Activated CD8-positive, alpha-beta memory T cell treated with anti-CD3 and anti-CD28 coated beads for 36 hours (primary cell): ENCODE measurements at regions not wholly inside any gene's neighbourhood (a gene's known extent, or its start where the extent isn't known, plus 50 kb on each side); places are given as distances from the start of the nearest gene placed in this dataset.

Experiments used
- CTCF ChIA-PET: fragments of 350-600 bp; sonication (Branson Sonifier 250); formaldehyde crosslinking; loops from one replicate; lab custom pipeline; 2021; ENCODE audit warnings: antibody characterized with exemption; lab: Charles Lee
- POLR2A ChIA-PET: fragments of 350-600 bp; sonication (Branson Sonifier 250); formaldehyde crosslinking; loops from one replicate; lab custom pipeline; 2021; ENCODE audit warnings: antibody characterized with exemption; lab: Charles Lee

DNA sequence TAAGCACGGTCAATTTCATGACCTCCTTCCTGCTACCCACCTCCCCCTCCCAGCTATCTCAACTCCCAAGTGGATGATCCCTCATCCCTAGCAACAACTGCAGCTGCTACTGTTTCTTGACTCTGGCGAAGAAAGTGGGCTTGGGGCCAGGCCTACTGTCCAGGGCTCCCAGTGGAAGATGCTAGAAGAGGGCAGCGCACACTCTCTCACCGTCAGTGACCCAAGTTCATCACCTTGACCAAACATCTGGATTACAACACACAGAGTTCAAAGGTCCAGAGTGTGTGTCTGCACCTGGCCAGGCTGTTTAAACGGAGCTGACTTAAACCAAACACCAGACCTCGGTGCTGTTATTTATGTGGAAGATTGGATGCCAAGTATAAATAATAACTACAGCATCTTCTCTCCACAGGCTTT, 385.6 kb downstream of the SHQ1 start:
- ChIA-PET CTCF (interaction anchor here (0.7 kb wide), 1 partner anchor 18 kb away, joined by 3 read pairs; no protein-coding TSS in a partner anchor), POLR2A (interaction anchor here (0.6 kb wide), 1 partner anchor 430 kb away, joined by 3 read pairs; no protein-coding TSS in a partner anchor)

DNA sequence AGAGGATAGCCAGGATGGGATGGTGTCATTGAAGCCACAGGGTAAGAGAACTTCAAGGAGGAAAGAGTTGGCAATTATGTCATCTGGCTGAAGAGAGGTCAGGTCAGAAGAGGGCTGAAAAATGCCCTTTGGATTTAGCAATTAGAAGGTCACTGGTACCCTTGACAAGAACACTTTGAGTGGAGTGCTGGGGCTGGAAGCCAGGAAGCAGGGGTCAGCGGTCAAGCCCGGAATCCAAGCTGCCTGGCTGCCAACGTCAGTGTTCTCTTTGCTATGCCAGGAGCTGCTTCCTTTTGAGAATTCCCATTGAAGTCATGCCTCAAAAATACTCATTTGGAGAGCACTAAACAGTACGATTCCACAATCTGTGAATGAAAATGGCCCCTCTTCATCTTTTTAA, 386.5 kb downstream of the SHQ1 start:
- CTCF ChIA-PET, result no interaction called here
- POLR2A ChIA-PET, result no interaction called here

DNA sequence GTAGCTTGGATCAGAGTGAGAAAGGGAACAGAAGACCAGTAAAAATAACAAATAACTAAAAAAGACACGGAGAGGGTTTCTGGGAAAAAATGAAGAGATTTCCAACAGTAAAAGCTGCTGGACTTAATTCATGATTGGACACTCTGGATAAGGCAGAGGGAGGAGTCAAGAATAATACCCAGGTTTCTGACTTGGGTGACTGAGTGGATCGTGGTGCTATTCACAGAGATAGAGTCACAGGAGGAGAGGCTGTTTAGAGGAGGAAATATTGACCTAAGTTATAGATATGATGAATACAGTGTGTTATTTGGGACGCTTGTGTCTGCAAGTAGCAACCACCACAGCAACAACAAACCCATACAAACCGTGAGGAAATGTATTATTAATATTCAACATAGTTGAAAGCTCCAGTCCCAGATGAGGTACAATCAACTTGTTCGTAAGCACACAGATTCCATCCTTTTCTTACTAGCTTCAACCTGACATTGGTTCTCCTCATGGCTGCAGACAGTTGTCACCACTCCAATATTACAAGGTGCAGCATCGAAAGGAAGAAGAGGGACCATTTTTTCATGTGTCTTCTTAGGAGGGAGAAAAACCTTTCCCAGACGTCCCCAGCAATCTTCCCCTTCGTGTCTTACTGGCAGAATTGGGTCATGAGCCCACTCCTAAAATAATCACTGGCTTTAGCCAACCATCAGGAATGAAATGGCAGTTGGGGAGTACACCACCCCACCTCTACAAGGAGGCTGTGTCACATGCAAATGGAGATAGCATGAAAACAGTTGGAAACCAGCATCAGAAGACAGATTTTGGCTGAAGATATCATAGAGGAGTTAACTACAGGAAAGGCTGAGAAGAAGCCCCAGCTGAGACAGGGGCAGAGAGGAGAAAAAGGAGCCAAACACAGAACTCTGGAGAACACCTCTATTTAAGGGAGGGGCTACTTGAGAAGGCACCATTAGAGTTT, 387.8 kb downstream of the SHQ1 start:
- POLR2A ChIA-PET, result no interaction called here

DNA sequence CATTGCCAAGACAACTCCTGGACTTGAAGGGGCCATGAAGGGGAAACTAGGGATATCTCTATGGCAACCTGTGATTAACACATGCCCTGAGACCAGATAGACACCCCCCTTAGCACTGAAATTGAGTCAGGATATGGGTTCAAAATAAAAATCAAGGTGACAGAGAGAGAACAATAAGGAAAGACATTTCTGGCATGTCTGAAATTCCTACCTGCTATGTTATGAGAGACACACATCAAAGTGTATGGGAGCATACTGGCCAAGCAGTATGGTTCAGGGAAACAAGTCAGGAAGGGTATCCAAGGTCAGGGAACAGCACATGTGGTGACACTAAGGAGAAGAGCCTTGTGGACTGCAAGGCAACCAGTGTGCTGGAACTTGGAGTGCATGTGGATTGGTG, 388.7 kb downstream of the SHQ1 start:
- ChIA-PET CTCF (no interaction called here), POLR2A (no interaction called here)

More for the DNA sequence above, 387.8 kb downstream of the SHQ1 start:
- CTCF ChIA-PET, result no interaction called here

DNA sequence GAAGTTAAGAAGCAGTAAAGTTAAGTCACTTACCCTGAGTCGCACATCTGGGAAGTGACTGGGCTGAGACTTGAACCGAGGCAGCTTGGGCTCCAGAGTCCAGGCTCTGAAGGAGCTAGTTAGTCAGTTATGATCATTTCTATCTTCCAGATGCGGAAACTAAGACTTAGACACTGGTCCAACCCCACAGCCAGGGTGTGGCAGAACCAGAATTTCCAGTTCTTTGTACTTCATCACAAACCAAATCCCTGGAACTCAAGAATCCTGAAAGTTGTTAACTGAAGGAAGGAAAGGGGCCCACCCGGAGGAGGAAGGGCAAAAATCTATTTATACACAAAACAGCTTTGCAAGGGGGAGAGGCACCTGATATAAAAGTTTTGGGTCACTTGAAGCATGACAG, 389.9 kb downstream of the SHQ1 start:
- ChIA-PET CTCF (interaction anchor here (0.6 kb wide), 1 partner anchor 92 kb away, joined by 3 read pairs; no protein-coding TSS in a partner anchor), POLR2A (no interaction called here)

DNA sequence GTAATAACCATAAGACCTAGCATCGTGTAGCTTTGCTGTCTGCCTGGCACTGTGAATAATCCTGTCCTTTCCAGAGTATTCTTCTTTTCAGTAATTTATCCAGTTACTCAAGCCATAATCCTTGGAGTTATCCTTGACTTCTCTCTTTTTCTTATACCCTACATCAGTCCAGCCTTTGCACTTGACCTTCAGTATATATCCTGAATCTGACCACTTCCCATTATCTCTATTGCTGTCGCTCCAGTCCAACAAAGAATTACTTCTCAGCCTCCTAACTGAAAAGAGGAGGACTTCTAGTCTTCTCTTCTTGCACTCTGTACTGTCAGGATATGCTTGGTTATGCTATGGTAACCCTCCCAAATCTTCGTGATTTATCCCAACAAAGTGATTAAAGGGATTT, 393.8 kb downstream of the SHQ1 start:
- CTCF ChIA-PET, result no interaction called here
- POLR2A ChIA-PET, result no interaction called here

DNA sequence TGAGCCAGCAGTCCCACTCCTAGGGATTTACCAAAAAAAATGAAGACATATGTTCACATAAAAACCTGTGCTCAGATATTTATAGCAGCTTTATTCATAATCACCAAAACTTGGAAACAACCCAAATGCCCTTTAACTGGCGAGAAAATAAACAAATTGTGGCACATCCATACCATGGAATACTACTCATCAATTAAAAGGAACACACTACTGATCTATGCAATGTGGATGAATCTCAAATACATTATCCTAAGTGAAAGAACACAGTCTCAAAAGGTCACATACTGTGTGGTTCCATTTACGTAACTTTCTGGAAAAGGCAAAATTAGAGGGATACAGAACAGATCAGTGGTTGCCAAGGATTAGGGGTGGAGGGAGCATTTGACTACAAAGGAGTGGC, 394.5 kb downstream of the SHQ1 start:
- ChIA-PET POLR2A (no interaction called here), CTCF (no interaction called here)

DNA sequence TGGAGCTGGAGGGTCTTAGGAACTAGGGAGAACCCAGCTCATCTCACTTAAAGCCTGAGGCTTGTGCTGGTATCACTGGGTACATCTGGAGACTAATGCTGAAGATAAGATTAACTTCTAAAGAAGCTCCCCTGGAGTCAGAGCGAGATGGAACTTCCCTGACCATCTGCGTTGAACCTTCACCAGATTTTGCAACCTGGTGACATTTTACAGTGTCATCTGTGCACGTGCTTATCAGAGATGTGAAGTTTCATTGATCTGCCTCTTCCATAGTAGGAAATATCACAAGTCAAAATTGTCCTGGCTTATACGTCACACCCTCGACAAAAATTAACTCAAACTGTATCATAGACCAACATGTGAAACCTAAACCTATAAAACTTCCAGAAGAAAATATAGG, 395.5 kb downstream of the SHQ1 start:
- ChIA-PET CTCF (no interaction called here), POLR2A (no interaction called here)

DNA sequence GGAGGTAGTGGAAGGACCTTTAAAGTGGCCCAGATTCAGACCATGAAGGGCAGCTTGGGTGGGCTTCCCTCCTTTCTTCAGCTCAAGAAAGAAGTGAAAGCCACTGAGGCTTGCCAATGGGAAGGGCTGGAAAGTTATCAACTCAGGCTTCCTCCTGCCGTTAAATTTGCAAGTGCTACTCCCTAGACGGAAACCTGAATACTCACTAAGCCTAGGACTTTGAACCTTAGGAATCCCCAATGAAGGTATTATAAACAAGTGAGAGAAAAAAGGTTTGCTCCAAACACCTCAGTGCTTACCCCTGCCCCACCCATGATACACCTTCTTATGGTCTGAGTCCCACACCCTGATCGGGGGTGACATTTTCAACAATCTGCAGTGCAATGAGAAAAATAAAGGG, 396.4 kb downstream of the SHQ1 start:
- POLR2A ChIA-PET, result no interaction called here

DNA sequence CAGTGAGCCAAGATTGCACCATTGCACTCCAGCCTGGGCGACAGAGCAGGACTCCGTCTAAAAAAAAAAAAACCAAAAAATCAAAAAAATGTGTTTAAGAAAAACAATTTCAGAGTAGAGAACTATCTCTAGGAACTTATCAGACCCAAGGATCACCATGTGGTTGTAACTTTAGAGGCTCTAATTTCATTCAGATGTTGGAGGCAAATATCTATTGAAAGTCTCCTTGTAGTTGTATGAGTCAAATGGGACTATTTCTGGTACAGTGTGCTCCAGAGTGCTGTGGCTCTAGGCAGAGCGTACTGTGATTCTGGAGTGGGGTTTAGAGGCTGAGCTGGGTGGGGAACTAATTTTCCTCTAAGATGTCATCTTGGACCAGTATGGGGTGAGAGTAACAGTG, 398.7 kb downstream of the SHQ1 start:
- ChIA-PET CTCF (no interaction called here), POLR2A (no interaction called here)

More for the DNA sequence above, 396.4 kb downstream of the SHQ1 start:
- CTCF ChIA-PET, result no interaction called here

DNA sequence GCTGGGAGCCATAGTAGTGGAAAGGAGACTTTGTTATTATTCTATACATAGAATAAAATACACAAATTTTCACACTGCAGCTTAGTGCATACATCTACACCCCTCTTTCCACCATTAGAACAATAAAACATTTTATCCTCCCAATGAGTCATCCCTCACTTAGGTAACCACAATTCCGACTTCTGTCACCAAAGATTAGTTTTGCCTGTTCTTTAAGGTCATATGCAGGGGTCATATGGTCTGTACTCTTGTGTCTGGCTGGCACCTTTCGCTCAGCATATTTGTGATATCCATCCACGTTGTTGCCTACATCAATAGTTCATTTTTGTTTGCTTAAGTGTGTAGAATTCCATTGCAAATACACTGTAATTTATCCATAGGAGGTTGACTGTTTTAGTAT, 399.4 kb downstream of the SHQ1 start:
- ChIA-PET POLR2A (no interaction called here), CTCF (no interaction called here)

DNA sequence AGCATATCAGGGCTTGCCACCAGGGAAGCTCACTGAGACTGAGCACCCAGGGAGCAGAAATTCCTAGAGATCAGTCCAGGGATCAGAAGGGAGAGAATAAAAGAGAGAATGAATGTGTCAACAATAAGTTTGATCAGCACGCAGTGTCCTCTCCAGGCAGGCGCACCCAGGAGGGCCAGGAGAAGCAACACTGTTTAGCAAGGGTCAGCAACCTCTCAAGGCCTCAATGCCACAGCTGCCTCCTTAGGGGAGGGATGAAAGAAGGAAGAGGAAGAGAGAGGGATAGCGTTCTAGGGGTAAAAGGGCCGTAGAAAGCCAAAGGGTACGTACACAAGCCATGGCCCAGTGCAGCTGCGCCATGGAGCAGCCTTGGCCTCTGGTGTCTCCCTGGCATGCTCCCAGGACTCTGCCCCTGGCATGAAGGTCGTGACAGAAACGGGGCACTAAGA, 399.8 kb downstream of the SHQ1 start:
- POLR2A ChIA-PET, result interaction anchor here (0.7 kb wide), 1 partner anchor 310 kb away, joined by 3 read pairs; no protein-coding TSS in a partner anchor
- CTCF ChIA-PET, result no interaction called here

DNA sequence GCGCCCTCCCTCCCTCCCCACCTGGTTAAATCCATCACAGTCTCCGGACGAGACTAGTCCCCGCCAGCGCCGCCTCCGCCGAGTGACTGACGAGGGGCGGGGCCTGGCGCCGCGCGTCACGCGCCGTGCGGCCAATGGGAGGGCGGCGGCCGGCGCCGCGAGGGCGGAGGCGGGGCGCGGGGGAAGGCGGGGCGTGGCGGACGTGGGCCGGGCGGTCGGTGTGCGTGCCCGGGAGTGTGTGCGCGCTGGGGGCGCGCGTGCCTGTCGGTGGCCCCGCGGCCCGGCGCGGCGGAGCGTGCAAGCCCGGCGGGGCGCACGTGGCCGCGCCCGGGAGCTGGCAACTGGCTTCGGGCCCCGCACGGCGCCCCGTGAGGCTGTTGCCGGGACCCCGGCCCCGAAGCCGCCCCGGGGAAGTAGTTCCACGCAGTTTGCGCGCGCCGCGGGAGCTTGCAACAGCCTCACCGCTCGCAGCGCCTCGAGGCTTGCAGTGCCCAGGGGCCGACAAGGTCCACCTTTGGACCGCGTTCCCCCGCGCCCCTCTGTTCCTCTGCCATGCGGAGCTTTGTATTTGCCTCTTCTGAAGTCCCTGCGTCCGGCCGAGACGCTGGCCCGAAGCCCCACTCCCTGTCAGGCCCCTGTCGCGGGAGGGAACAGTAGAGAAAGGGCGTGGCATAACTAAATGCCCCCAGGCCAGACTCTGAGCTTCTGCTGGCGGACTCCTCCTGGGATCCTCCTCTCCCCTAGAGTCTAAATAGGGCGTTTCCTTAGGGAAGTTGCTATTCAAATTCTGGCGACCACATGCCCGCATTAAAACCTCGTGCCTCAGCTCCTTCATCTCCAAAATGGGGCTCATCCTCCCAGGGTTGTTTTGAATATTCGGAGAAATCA, 400.9 kb downstream of the SHQ1 start:
- POLR2A ChIA-PET, result interaction anchor here (0.7 kb wide), 1 partner anchor 309 kb away, joined by 3 read pairs; no protein-coding TSS in a partner anchor
- CTCF ChIA-PET, result interaction anchor here (1.1 kb wide), 1 partner anchor 375 kb away, joined by 3 read pairs; no protein-coding TSS in a partner anchor

DNA sequence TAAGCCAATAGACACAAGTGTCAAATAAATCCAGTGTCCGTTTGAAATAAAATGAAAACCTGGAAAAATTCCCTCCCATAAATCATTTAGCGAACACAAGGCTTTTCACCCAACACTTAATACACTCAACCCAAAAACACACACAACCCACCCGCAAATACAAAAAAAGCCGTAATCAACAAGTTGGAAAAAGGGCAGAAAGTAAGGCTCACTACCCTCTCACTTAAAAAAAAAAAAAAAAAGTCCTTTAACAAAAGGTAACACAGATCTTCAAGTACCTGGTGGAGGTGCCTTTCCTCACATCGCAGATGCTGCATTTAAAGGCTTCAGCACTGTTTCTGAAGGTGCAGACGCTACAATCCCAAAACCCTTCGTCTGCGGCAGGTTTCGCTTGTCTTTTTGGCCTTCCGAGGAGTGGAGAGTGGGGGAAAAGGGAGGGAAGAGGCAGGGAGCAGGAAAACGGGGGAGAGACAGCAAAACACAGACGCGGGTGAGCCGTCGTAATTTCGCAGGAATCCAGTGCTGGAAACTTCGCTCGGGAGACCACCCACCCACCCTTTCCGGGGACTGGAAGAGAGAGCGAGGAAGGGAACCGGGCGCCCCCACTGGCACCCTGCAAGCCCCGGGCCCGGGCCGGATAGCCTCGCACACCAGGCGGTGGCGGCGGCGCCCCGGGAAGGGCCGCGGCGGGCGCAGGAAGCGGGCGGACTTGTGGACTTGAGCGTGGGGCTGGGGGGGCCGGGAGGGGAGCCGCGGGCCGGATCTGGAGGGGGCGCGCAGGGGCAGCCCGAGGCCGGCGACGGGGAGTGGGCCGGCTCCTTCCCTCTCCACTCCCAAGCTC, 401.8 kb downstream of the SHQ1 start, which contains the start of gene RYBP:
Gene RYBP (minus strand): TSS at position 404 of the 841 bp plus-strand sequence.
- CTCF ChIA-PET, result interaction anchor here (1.1 kb wide), 1 partner anchor 376 kb away, joined by 3 read pairs; no protein-coding TSS in a partner anchor

DNA sequence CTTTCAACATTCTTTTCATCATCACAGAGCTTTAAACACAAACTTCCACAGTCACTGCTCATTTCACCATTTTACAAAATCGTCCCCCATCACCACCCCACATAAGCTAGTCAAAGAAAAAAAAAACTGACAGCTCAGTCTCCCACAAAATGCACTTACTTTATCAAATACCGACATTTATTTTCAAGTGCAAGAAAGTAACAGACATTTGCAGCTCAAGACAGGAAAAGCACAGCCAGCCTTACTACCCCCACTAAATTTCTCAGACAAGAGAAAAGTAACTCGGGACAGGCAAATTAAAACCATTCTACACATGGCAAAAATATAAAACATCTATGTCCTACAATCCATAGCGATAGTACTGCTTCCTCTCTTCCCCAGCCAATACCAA, 402.4 kb downstream of the SHQ1 start:
- ChIA-PET POLR2A (interaction anchor here (1.1 to 1.3 kb wide), 2 partner anchors 37 to 75 kb away, joined by 4 to 6 read pairs; no protein-coding TSS in a partner anchor), CTCF (no interaction called here)

More for the DNA sequence above, 401.8 kb downstream of the SHQ1 start, which contains the start of gene RYBP:
- POLR2A ChIA-PET, result interaction anchor here (1.1 kb wide), 1 partner anchor 36 kb away, joined by 6 read pairs; no protein-coding TSS in a partner anchor

DNA sequence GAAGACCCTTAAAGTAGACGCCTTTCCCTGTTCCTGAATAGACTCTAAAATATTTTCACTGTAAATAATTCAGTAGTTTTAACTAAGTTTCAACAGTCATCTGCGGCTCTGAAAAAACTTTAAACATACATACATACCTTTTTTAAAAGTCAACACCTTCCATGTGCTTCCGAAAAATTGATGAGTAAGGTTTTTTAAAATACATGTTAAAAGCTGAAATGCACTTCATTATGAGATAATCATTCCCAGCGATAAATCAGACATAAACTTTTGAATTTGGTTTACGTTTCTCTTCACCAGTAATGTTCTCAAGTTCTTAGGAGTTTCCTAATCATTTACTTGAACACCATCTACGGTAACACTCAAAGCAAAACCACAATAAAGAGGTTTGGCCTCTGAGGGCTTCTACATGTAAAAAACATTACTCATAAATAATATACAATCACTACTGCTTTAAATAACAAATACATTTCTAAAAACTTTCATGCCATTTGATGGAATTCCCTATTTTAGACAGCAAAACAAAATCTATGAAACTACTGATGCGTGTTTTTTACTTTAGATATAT, 403.5 kb downstream of the SHQ1 start:
- CTCF ChIA-PET, result no interaction called here
- POLR2A ChIA-PET, result interaction anchor here (0.6 to 1.3 kb wide), 2 partner anchors 55 to 76 kb away, joined by 4 read pairs; no protein-coding TSS in a partner anchor

DNA sequence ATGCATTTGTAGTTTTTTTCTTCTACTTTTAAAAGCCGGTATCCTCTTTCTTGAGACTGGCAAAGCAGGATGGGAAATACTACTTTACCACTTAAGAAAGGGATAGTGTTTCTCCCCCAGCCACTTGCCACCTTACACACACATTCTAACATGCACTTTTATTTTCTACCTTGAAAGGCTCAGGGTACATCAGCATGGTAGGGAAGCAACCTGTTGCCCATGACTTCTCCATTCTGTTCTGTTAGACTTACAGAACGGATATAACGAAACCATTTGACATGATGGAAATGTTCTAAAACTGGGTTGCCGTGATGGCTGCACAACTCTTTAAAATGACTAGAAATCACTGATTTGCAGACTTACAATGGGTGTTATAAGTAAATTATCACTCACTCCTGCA, 405.5 kb downstream of the SHQ1 start:
- POLR2A ChIA-PET, result no interaction called here
- CTCF ChIA-PET, result interaction anchor here (0.7 to 1.4 kb wide), 2 partner anchors 713 to 778 kb away, joined by 3 read pairs; no protein-coding TSS in a partner anchor
